IMR-90 (cell line): ENCODE measurements at regions not wholly inside any gene's neighbourhood (a gene's known extent, or its start where the extent isn't known, plus 50 kb on each side); places are given as distances from the start of the nearest gene placed in this dataset.

Source experiments
- ATAC-seq: fragments of 200-7000 bp; cut with Tn5 transposase; 2 replicates; pipeline ENCODE4 v1.9.1; 2020; ENCODE audit warnings: low read depth, mild to moderate bottlenecking, moderate library complexity
- BruUV-seq: library from RNA; stranded (reverse); fragments of 400-500 nt; replicated peaks from 2 replicates; lab custom pipeline; 2021; lab: Mats Ljungman, UMichigan
- CTCF ChIA-PET: fragments of 300-600 bp; formaldehyde crosslinking; extraction: SDS; loops from one replicate; lab custom pipeline; 2021; ENCODE audit warnings: antibody characterized with exemption; lab: Yijun Ruan, JAX
- POLR2A ChIA-PET: fragments of 300-600 bp; sonication (Branson Sonifier 250); formaldehyde crosslinking; loops from one replicate; lab custom pipeline; 2022; ENCODE audit warnings: antibody characterized with exemption; ENCODE audit not compliant: unreplicated experiment; lab: Charles Lee
- DNase-seq: peaks from one replicate; pipeline ENCODE4 v3.0.0; 2013
- H2AFZ ChIP-seq: replicated peaks from 2 replicates; pipeline ENCODE3; 2013; ENCODE audit warnings: low read length, mild to moderate bottlenecking; ENCODE audit not compliant: poor library complexity
- H2AK5ac ChIP-seq: 2 replicates; pipeline ENCODE4 v1.6.1; 2013; ENCODE audit warnings: low read depth, low read length, inconsistent platforms
- H2AK9ac ChIP-seq: replicated peaks from 2 replicates; pipeline ENCODE3; 2013; ENCODE audit warnings: mild to moderate bottlenecking, low read depth, low read length, moderate library complexity; ENCODE audit not compliant: poor library complexity
- H2BK120ac ChIP-seq: 2 replicates; pipeline ENCODE4 v1.6.1; 2013; ENCODE audit warnings: low read depth, low read length, inconsistent platforms
- H2BK15ac ChIP-seq: 3 replicates; pipeline ENCODE4 v1.6.1; 2013; ENCODE audit warnings: low read depth, low read length, inconsistent platforms
- H2BK20ac ChIP-seq: 2 replicates; pipeline ENCODE4 v1.6.1; 2013; ENCODE audit warnings: low read depth, mild to moderate bottlenecking, inconsistent platforms, low read length, moderate library complexity
- H2BK5ac ChIP-seq: 2 replicates; pipeline ENCODE4 v1.6.1; 2013; ENCODE audit warnings: mild to moderate bottlenecking, low read depth, low read length, inconsistent platforms; ENCODE audit not compliant: poor library complexity, severe bottlenecking
- H3K14ac ChIP-seq: replicated peaks from 2 replicates; pipeline ENCODE4 v1.6.1; 2013; ENCODE audit warnings: low read depth, low read length, inconsistent platforms
- H3K18ac ChIP-seq: 2 replicates; pipeline ENCODE4 v1.6.1; 2013; ENCODE audit warnings: low read depth, low read length, control low read depth
- H3K23ac ChIP-seq: 2 replicates; pipeline ENCODE4 v1.6.1; 2013; ENCODE audit warnings: low read depth, low read length, inconsistent platforms
- H3K27ac ChIP-seq: 2 replicates; pipeline ENCODE4 v1.5.1; 2013; ENCODE audit warnings: mild to moderate bottlenecking, control low read depth, low read length; ENCODE audit not compliant: insufficient read depth
- H3K27me3 ChIP-seq: 2 replicates; pipeline ENCODE4 v1.6.1; 2013; ENCODE audit warnings: low read length; ENCODE audit not compliant: control insufficient read depth, insufficient read depth
- H3K36me3 ChIP-seq: 2 replicates; pipeline ENCODE4 v1.6.1; 2013; ENCODE audit warnings: low read length, mixed read lengths; ENCODE audit not compliant: control insufficient read depth, insufficient read depth
- H3K4ac ChIP-seq: 2 replicates; pipeline ENCODE4 v1.6.1; 2013; ENCODE audit warnings: low read depth, low read length, inconsistent platforms
- H3K4me1 ChIP-seq: 2 replicates; pipeline ENCODE4 v1.6.1; 2013; ENCODE audit warnings: low read length, mixed read lengths; ENCODE audit not compliant: control insufficient read depth, insufficient read depth
- H3K4me2 ChIP-seq: 2 replicates; pipeline ENCODE4 v1.6.1; 2013; ENCODE audit warnings: low read depth, mild to moderate bottlenecking, control low read depth, low read length, moderate library complexity
- H3K4me3 ChIP-seq: 2 replicates; pipeline ENCODE4 v1.5.1; 2013; ENCODE audit warnings: low read depth, mild to moderate bottlenecking, control low read depth, low read length, moderate library complexity; ENCODE audit not compliant: insufficient read depth
- H3K56ac ChIP-seq: 2 replicates; pipeline ENCODE4 v1.6.1; 2013; ENCODE audit warnings: low read length, inconsistent platforms; ENCODE audit not compliant: insufficient read depth; ENCODE audit errors: extremely low read depth
- H3K79me1 ChIP-seq, 2 experiments: 2 replicates each; pipeline ENCODE4 v1.6.1; 2013; ENCODE audit warnings: low read length in 2 of 2, inconsistent platforms in 1 of 2, low read depth in 1 of 2
- H3K9ac ChIP-seq: 2 replicates; pipeline ENCODE4 v1.6.1; 2013; ENCODE audit warnings: low read depth, low read length, control low read depth
- H3K9me1 ChIP-seq: 2 replicates; pipeline ENCODE4 v1.6.1; 2013; ENCODE audit warnings: low read length, inconsistent platforms; ENCODE audit not compliant: insufficient read depth
- H3K9me3 ChIP-seq: 2 replicates; pipeline ENCODE4 v1.6.1; 2013; ENCODE audit warnings: low read length; ENCODE audit not compliant: control insufficient read depth, insufficient read depth
- H4K20me1 ChIP-seq: 2 replicates; pipeline ENCODE4 v1.6.1; 2013; ENCODE audit warnings: low read length, inconsistent platforms; ENCODE audit not compliant: insufficient read depth
- H4K5ac ChIP-seq: 2 replicates; pipeline ENCODE4 v1.6.1; 2013; ENCODE audit warnings: mild to moderate bottlenecking, low read depth, low read length, control low read depth
- H4K8ac ChIP-seq, 2 experiments: 2 replicates each; pipeline ENCODE4 v1.6.1; 2013; ENCODE audit warnings: low read depth in 2 of 2, low read length in 2 of 2, control low read depth in 1 of 2, inconsistent platforms in 1 of 2
- H4K91ac ChIP-seq: 2 replicates; pipeline ENCODE4 v1.6.1; 2013; ENCODE audit warnings: low read depth, low read length, inconsistent platforms; ENCODE audit not compliant: insufficient read depth
- BHLHE40 ChIP-seq: fragments of 150-350 bp; IDR thresholded peaks from 2 replicates; pipeline ENCODE4 v1.6.1; 2016; ENCODE audit warnings: mild to moderate bottlenecking, low read depth, low read length
- CEBPB ChIP-seq: IDR thresholded peaks from 2 replicates; pipeline ENCODE4 v1.6.1; 2012; ENCODE audit warnings: low read depth, low read length, improper control_type of control experiment
- MXI1 ChIP-seq: IDR thresholded peaks from 2 replicates; pipeline ENCODE4 v1.6.1; 2012; ENCODE audit warnings: low read depth, mild to moderate bottlenecking, low read length, moderate library complexity, borderline replicate concordance
- POLR2A ChIP-seq: IDR thresholded peaks from 2 replicates; pipeline ENCODE4 v1.6.1; 2012; ENCODE audit warnings: mild to moderate bottlenecking, low read depth, low read length
- RAD21 ChIP-seq: IDR thresholded peaks from 2 replicates; pipeline ENCODE4 v1.6.1; 2012; ENCODE audit warnings: low read length, improper control_type of control experiment
- SMC3 ChIP-seq: fragments of 150-350 bp; IDR thresholded peaks from 2 replicates; pipeline ENCODE4 v1.6.1; 2016; ENCODE audit warnings: low read depth, mild to moderate bottlenecking, antibody characterized with exemption, low read length, moderate library complexity
- USF2 ChIP-seq: fragments of 150-350 bp; IDR thresholded peaks from 2 replicates; pipeline ENCODE4 v1.6.1; 2017; ENCODE audit warnings: mild to moderate bottlenecking, antibody characterized with exemption, low read length, low read depth
- WGBS, 2 experiments: methylation state at CpG; one replicate each; pipeline versions ENCODE4 v1.1.5 to v1.1.7; 2013; ENCODE audit warnings: missing lambda C conversion rate in 2 of 2; ENCODE audit not compliant: insufficient read length in 1 of 2; ENCODE audit errors: extremely low coverage in 2 of 2; 5-methylcytosine and 5-hydroxymethylcytosine counted together
- dilution Hi-C: fragments of 300-500 bp; cut with HindIII; formaldehyde crosslinking; loops from one replicate; pipeline ENCODE4 v1.14.3; 2018; ENCODE audit warnings: low sequenced_read_pairs; ENCODE audit not compliant: unreplicated experiment
- in situ Hi-C: fragments of 300-500 bp; cut with MboI; formaldehyde crosslinking; loops from 3 replicates; pipeline ENCODE4 v1.14.3; 2019; ENCODE audit warnings: low sequenced_read_pairs, inconsistent platforms, mixed read lengths
- intact Hi-C: fragments of 100-400 bp; cut with micrococcal nuclease; formaldehyde crosslinking; loops from 2 replicates; pipeline ENCODE4 v1.10.0; 2022
- TF ChIP-seq, protein P1 (sequence below): conservative IDR thresholded peaks from 2 replicates; pipeline ENCODE4 v1.5.1; 2012; ENCODE audit warnings: mild to moderate bottlenecking, low read depth, low read length, improper control_type of control experiment

DNA sequence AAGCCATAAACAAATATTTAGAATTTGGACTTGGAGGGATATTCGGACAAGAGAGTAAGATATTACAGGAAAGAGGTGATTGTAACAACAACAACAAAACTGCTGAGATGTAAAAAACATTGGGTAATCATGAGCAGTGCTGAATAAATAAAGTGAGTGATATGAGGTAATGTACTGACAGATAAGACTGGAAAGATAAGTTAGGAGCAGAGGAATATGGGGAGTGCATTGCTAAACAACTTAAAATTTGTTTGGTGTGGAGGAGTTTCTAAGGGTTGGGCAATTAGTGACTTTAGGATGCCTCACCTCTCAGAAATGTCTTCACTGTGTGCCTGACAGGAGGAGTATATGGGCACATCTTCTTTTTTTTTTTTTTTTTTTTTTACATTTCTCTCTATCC is 637.8 kb upstream of the GRIA3 start:
- H4K91ac ChIP-seq: no peak overlapping the region
- CTCF ChIA-PET: no interaction called here

More for the DNA sequence above, 637.8 kb upstream of the GRIA3 start:
- H3K9me1 ChIP-seq: no peaks in the 10 kb centered on the region
- no peak overlapping the region for H2BK5ac ChIP-seq
- H3K27me3 ChIP-seq: no peaks in the 10 kb centered on the region
- ATAC-seq: no peak
- in situ Hi-C loops: no loop called here
- H3K9me3 ChIP-seq: no peaks in the 10 kb centered on the region
- POLR2A ChIA-PET: no interaction called here
- H2BK20ac ChIP-seq: no peak overlapping the region
- WGBS, 2 experiments: no CpG with 5 or more reads among the region's 1 CpG
- no peaks in the 10 kb centered on the region for H4K20me1 ChIP-seq
- H4K8ac ChIP-seq: no peak overlapping the region
- H3K4me2 ChIP-seq: no peak overlapping the region
- no peak overlapping the region for H2AK9ac ChIP-seq
- BruUV-seq: no TSS peak
- H3K14ac ChIP-seq: no peak overlapping the region
- H2AFZ ChIP-seq: no peak overlapping the region
- TF ChIP-seq SMC3: no peak
- TF ChIP-seq RAD21: no peak
- TF ChIP-seq CEBPB: no peak
- no peak for TF ChIP-seq BHLHE40
- no peak for TF ChIP-seq POLR2A
- no peak for TF ChIP-seq MXI1
- TF ChIP-seq USF2: no peak
- TF ChIP-seq, protein P1, sequence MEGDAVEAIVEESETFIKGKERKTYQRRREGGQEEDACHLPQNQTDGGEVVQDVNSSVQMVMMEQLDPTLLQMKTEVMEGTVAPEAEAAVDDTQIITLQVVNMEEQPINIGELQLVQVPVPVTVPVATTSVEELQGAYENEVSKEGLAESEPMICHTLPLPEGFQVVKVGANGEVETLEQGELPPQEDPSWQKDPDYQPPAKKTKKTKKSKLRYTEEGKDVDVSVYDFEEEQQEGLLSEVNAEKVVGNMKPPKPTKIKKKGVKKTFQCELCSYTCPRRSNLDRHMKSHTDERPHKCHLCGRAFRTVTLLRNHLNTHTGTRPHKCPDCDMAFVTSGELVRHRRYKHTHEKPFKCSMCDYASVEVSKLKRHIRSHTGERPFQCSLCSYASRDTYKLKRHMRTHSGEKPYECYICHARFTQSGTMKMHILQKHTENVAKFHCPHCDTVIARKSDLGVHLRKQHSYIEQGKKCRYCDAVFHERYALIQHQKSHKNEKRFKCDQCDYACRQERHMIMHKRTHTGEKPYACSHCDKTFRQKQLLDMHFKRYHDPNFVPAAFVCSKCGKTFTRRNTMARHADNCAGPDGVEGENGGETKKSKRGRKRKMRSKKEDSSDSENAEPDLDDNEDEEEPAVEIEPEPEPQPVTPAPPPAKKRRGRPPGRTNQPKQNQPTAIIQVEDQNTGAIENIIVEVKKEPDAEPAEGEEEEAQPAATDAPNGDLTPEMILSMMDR: no peak
- no peaks in the 10 kb centered on the region for H3K79me1 ChIP-seq
- no peak overlapping the region for H2AK5ac ChIP-seq
- dilution Hi-C loops: no loop called here
- H3K4me3 ChIP-seq: no peak overlapping the region
- H3K4ac ChIP-seq: no peak overlapping the region
- no peak overlapping the region for H3K56ac ChIP-seq
- no peak overlapping the region for H2BK15ac ChIP-seq
- H4K5ac ChIP-seq: no peak overlapping the region
- H3K9ac ChIP-seq: no peak overlapping the region
- intact Hi-C loops: no loop called here
- H3K36me3 ChIP-seq: no peaks in the 10 kb centered on the region
- no peak overlapping the region for H3K23ac ChIP-seq
- H3K27ac ChIP-seq: no peak overlapping the region
- no peak overlapping the region for H3K18ac ChIP-seq
- H3K4me1 ChIP-seq: no peaks in the 10 kb centered on the region
- no peak for DNase-seq
- no peak overlapping the region for H2BK120ac ChIP-seq
